ENCODE measurements at regions not wholly inside any gene's neighbourhood (a gene's known extent, or its start where the extent isn't known, plus 50 kb on each side); places are given as distances from the start of the nearest gene placed in this dataset.
A peak's percentile ranks its signal among the peaks of the same experiment; 100 is the strongest.

GRCh38 chr5:40033411-40033810, 608.6 kb upstream of the DAB2 start:
- no peak for TF ChIP-seq TAF1 (IDR thresholded peaks at IDR 0.05; ENCODE audit: low read depth, low read length)
- no peak for TF ChIP-seq POU2F2 (IDR thresholded peaks at IDR 0.05; ENCODE audit: low read depth, low read length)
- no peak for TF ChIP-seq POLR2AphosphoS5 (IDR thresholded peaks at IDR 0.05; ENCODE audit: low read depth, low read length)
- no peak for TF ChIP-seq SPI1 (IDR thresholded peaks at IDR 0.05; ENCODE audit: low read depth, low read length)
- no peak for TF ChIP-seq POLR2A (IDR thresholded peaks at IDR 0.05; ENCODE audit: low read depth, low read length)
- no peak for TF ChIP-seq PAX5 (IDR thresholded peaks at IDR 0.05; ENCODE audit: insufficient read depth, low read length, severe bottlenecking)
- no peak for DNase-seq (ENCODE audit: insufficient read length, low spot score)
- peak; percentile 35 for FAIRE-seq

DNA sequence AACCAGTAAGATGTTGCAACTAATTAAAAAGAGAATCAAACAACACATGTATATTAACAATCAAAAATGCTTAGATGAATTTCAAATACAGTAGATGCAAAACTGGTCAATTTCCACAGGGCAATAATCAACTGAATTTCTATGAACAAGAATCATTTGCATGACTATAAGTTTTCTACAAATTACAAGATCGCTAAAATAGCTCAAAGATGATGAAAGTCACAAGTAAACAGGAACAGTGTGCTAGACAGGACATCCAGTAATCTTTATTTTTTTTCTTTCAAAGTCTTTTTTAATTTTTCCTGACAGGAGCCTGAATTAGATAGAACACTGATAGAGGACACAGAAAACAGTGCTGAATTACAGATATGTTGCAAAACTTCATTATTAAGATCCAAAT, 608.2 kb upstream of the DAB2 start:
- DNase-seq (ENCODE audit: insufficient read length, low spot score) (no peak), FAIRE-seq (no peak)
- TF ChIP-seq PAX5 (IDR thresholded peaks at IDR 0.05; ENCODE audit: insufficient read depth, low read length, severe bottlenecking) (no peak), POLR2AphosphoS5 (IDR thresholded peaks at IDR 0.05; ENCODE audit: low read depth, low read length) (no peak), POLR2A (IDR thresholded peaks at IDR 0.05; ENCODE audit: low read depth, low read length) (no peak), POU2F2 (IDR thresholded peaks at IDR 0.05; ENCODE audit: low read depth, low read length) (no peak), SPI1 (IDR thresholded peaks at IDR 0.05; ENCODE audit: low read depth, low read length) (no peak), TAF1 (IDR thresholded peaks at IDR 0.05; ENCODE audit: low read depth, low read length) (no peak)

DNA sequence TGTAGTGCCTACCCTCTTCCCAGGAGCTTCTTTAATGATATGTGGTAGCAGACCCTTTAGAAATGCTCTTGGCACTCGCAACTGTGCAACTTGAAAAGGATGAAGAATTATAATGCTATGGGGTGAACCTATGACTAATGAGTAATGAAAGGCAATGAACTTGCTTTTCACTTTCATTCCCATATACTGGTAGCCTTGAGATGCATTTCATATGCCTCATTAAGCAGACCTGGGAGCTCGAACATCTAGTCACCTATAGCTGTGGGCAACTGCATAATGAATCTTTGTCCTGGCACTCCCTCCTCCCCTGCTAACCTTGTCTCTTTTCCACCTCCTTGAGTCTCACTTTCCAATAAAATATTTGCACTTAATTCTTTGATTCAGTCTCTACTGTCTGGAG, 605.9 kb upstream of the DAB2 start:
- FAIRE-seq (no peak), DNase-seq (ENCODE audit: insufficient read length, low spot score) (no peak)
- no peak for TF ChIP-seq POU2F2 (IDR thresholded peaks at IDR 0.05; ENCODE audit: low read depth, low read length)
- TF ChIP-seq POLR2AphosphoS5 (IDR thresholded peaks at IDR 0.05; ENCODE audit: low read depth, low read length), result no peak
- TF ChIP-seq TAF1 (IDR thresholded peaks at IDR 0.05; ENCODE audit: low read depth, low read length), result no peak

GRCh38 chr5:40029711-40030495, 605.1 kb upstream of the DAB2 start:
- DNase-seq (ENCODE audit: insufficient read length, low spot score), result no peak
- no peak for FAIRE-seq
- TF ChIP-seq POLR2AphosphoS5 (IDR thresholded peaks at IDR 0.05; ENCODE audit: low read depth, low read length) (no peak), SPI1 (IDR thresholded peaks at IDR 0.05; ENCODE audit: low read depth, low read length) (no peak), TAF1 (IDR thresholded peaks at IDR 0.05; ENCODE audit: low read depth, low read length) (no peak), POU2F2 (IDR thresholded peaks at IDR 0.05; ENCODE audit: low read depth, low read length) (no peak), POLR2A (IDR thresholded peaks at IDR 0.05; ENCODE audit: low read depth, low read length) (no peak), PAX5 (IDR thresholded peaks at IDR 0.05; ENCODE audit: insufficient read depth, low read length, severe bottlenecking) (no peak)

DNA sequence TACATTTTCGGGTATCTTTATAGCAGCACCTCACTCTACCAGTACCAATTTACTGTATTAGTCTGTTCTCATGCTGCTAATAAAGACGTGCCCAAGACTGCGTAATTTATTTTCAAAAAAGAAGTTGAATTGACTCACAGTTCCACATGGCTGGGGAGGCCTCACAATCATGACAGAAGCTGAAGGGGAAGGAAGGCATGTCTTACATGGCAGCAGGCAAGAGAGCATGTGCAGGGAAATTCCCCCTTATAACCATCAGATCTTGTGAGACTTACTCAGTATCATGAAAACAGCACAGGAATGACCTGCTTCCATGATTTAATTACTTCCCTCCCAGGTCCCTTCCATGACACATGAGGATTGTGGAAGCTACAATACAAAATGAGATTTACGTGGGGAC, 602.6 kb upstream of the DAB2 start:
- DNase-seq (ENCODE audit: insufficient read length, low spot score) (no peak), FAIRE-seq (no peak)
- TF ChIP-seq POLR2A (IDR thresholded peaks at IDR 0.05; ENCODE audit: low read depth, low read length) (no peak), POLR2AphosphoS5 (IDR thresholded peaks at IDR 0.05; ENCODE audit: low read depth, low read length) (no peak), TAF1 (IDR thresholded peaks at IDR 0.05; ENCODE audit: low read depth, low read length) (no peak)

GRCh38 chr5:40025586-40025985, 600.8 kb upstream of the DAB2 start:
- DNase-seq (ENCODE audit: insufficient read length, low spot score) (no peak), FAIRE-seq (no peak)
- TF ChIP-seq SPI1 (IDR thresholded peaks at IDR 0.05; ENCODE audit: low read depth, low read length) (no peak), PAX5 (IDR thresholded peaks at IDR 0.05; ENCODE audit: insufficient read depth, low read length, severe bottlenecking) (no peak), POU2F2 (IDR thresholded peaks at IDR 0.05; ENCODE audit: low read depth, low read length) (no peak), POLR2AphosphoS5 (IDR thresholded peaks at IDR 0.05; ENCODE audit: low read depth, low read length) (no peak), POLR2A (IDR thresholded peaks at IDR 0.05; ENCODE audit: low read depth, low read length) (no peak), TAF1 (IDR thresholded peaks at IDR 0.05; ENCODE audit: low read depth, low read length) (no peak)

- TF ChIP-seq POLR2A (IDR thresholded peaks at IDR 0.05; ENCODE audit: low read depth, low read length) (no peak), TAF1 (IDR thresholded peaks at IDR 0.05; ENCODE audit: low read depth, low read length) (no peak), SPI1 (IDR thresholded peaks at IDR 0.05; ENCODE audit: low read depth, low read length) (no peak), PAX5 (IDR thresholded peaks at IDR 0.05; ENCODE audit: insufficient read depth, low read length, severe bottlenecking) (no peak), POU2F2 (IDR thresholded peaks at IDR 0.05; ENCODE audit: low read depth, low read length) (no peak)
- FAIRE-seq, result no peak
- no peak for DNase-seq (ENCODE audit: insufficient read length, low spot score)
Observed at GRCh38 chr5:40022057-40022456, 597.3 kb upstream of the DAB2 start.

- FAIRE-seq, result no peak
- no peak for DNase-seq (ENCODE audit: insufficient read length, low spot score)
- TF ChIP-seq TAF1 (IDR thresholded peaks at IDR 0.05; ENCODE audit: low read depth, low read length), result no peak
- no peak for TF ChIP-seq POU2F2 (IDR thresholded peaks at IDR 0.05; ENCODE audit: low read depth, low read length)
- no peak for TF ChIP-seq POLR2AphosphoS5 (IDR thresholded peaks at IDR 0.05; ENCODE audit: low read depth, low read length)
- no peak for TF ChIP-seq SPI1 (IDR thresholded peaks at IDR 0.05; ENCODE audit: low read depth, low read length)
- TF ChIP-seq PAX5 (IDR thresholded peaks at IDR 0.05; ENCODE audit: insufficient read depth, low read length, severe bottlenecking), result no peak
- TF ChIP-seq POLR2A (IDR thresholded peaks at IDR 0.05; ENCODE audit: low read depth, low read length), result no peak
Observed at GRCh38 chr5:40021007-40021406, 596.2 kb upstream of the DAB2 start.

DNA sequence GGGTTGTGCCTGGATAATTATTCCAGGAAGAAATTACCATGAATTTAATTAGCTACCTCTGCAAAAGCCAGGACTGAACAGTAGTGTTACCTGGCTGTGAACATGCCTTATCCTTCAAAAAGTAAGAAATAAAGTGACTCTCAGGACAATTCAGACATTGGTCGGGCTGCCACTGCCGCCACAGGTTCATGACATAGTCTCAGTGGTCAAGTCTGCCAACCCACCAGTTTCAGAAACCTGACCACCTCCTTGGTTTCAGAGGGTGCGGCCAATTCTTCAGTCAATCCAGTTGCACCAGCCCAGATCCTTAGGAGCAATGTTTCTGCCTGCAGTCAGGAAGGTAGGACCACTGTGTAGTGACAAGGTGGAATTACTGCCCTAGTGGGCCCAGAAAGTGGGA, 593.1 kb upstream of the DAB2 start:
- DNase-seq (ENCODE audit: insufficient read length, low spot score), result no peak
- TF ChIP-seq SPI1 (IDR thresholded peaks at IDR 0.05; ENCODE audit: low read depth, low read length), result no peak
- no peak for TF ChIP-seq PAX5 (IDR thresholded peaks at IDR 0.05; ENCODE audit: insufficient read depth, low read length, severe bottlenecking)
- TF ChIP-seq POLR2A (IDR thresholded peaks at IDR 0.05; ENCODE audit: low read depth, low read length), result no peak
- TF ChIP-seq TAF1 (IDR thresholded peaks at IDR 0.05; ENCODE audit: low read depth, low read length), result no peak
- TF ChIP-seq POU2F2 (IDR thresholded peaks at IDR 0.05; ENCODE audit: low read depth, low read length), result no peak
- no peak for TF ChIP-seq POLR2AphosphoS5 (IDR thresholded peaks at IDR 0.05; ENCODE audit: low read depth, low read length)
- FAIRE-seq, result no peak

- FAIRE-seq (no peak), DNase-seq (ENCODE audit: insufficient read length, low spot score) (no peak)
- TF ChIP-seq SPI1 (IDR thresholded peaks at IDR 0.05; ENCODE audit: low read depth, low read length) (no peak), TAF1 (IDR thresholded peaks at IDR 0.05; ENCODE audit: low read depth, low read length) (no peak)
Observed at GRCh38 chr5:40017135-40017534, 592.4 kb upstream of the DAB2 start.

All from GM12891 (cell line).